ENCODE measurements at regions not wholly inside any gene's neighbourhood (a gene's known extent, or its start where the extent isn't known, plus 50 kb on each side); places are given as distances from the start of the nearest gene placed in this dataset.

DNA sequence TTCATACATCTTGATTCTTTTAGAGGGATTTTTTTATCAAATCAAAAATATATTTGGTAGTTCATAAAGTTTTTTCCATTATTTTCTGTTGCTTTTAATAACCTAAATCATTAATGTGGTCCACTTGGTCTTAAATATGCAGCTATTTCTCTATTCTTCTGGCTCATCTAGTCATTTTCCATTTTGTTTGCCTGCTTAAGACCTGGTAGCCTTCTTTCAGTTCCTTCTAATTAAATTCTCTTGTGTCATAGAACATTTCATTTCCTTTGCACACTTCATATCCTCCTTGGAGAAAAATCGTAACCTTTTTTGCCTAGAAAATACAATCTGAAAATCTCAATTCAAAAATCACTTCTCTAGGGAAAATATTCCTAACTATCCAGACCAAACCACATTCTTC lies 387.0 kb downstream of the LRFN5 start:
- no peak for DNase-seq (ENCODE audit: low spot score)

- DNase-seq (ENCODE audit: low spot score): no peak
Measured at GRCh38 chr14:41986700-41987099, 380.0 kb downstream of the LRFN5 start.

DNA sequence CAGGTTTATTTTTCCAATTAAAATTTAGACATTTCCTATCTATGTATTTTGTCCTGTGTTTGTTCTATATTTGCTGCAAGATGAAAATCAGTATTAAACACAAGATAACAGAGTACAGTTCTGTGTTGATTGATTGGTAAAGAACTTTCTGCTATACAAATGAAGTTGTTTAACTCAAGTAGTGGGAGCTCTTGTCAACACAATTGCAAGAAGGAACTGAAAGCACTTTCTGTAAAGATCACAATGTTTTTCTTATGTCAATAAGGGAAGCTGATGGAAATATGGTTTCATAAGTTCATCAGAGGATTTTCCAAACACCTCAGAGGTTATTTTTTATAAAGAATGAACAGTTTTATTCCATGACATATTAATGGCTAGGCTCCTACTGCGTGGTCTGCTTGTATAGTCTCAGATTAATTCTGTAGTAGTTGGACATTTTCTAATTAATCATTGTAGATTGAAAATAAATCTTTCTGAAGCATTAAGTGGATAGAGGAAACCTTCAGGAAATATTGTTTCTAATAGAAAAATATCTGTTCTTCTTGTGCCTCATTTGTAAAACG lies 379.5 kb downstream of the LRFN5 start:
- no peak for DNase-seq (ENCODE audit: low spot score)

DNA sequence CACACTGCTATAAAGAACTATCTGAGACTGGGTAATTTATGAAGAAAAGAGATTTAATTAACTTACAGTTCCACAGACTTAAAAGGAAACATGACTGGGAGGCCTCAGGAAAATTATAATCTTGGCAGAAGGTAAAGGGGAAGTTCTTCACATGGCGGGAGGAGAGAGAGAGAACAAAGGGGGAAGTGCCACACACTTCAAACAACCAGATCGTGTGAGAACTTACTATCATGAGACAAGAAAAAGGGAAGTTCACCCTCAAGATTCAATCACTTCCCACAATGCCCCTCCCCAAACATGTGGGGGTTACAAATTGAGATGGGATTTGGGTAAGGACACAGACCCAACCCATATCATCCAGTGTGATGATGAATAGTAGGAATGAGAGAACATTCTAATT lies 366.5 kb downstream of the LRFN5 start:
- no peak for DNase-seq (ENCODE audit: low spot score)

DNA sequence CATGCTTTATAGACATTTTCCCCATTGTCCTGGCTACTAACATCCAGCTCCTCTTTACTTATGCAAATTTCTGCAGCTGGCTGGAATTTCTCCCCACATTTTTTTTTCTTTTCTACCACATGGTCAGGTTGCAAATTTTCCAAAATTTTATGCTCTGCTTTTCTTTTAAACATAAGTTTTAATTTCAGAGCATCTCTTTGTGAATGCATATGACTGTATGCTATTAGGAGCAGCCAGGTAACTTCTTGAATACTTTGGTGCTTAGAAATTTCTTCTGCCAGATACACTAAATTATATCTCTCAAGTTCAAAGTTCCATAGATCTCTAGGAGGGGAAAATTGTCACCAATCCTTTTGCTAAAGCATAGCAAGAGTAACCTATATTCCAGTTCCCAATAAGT lies 365.9 kb downstream of the LRFN5 start:
- DNase-seq (ENCODE audit: low spot score): no peak

GRCh38 chr14:41960281-41960680 lies 353.6 kb downstream of the LRFN5 start:
- no peak for DNase-seq (ENCODE audit: low spot score)

DNA sequence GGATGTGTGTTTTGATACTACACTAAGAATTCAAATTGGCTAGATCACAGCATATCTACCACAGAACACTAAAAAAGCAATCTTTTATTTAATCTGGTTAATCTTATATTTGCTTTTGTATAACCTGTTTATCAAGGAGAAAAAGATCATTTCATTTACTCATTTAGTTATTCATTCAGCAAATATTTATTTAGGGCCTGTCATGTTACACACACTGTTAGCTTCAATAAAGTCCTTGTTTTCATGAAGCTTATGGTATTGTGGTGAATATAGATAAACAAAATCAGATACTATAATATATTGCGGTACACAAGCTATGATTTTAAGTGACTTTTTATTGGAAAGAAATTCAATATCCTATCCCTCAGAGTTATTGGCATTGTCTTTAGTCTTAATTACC lies 350.8 kb downstream of the LRFN5 start:
- no peak for DNase-seq (ENCODE audit: low spot score)
